ENCODE measurements at regions not wholly inside any gene's neighbourhood (a gene's known extent, or its start where the extent isn't known, plus 50 kb on each side); places are given as distances from the start of the nearest gene placed in this dataset.
"Not testable (repeated sequence)": the region's sequence is repeated elsewhere in the genome, so short reads cannot be mapped to it uniquely, and the experiment has no call there.

- no peaks in the 10 kb centered on the region for H3K79me2 ChIP-seq (ENCODE audit: control insufficient read depth, insufficient read depth, low read length)
- no peaks in the 10 kb centered on the region for H3K9me3 ChIP-seq (ENCODE audit: control insufficient read depth, low read depth, low read length)
- H2AFZ ChIP-seq (ENCODE audit: control insufficient read depth, low read length), result no peak overlapping the region
- TF ChIP-seq CTCF (optimal IDR thresholded peaks at IDR 0.05 in 1 of 3, IDR thresholded peaks at IDR 0.05 in 1 of 3, conservative IDR thresholded peaks at IDR 0.05 in 1 of 3; ENCODE audit: extremely low read depth in 1 of 3, insufficient read depth in 2 of 3, low read length in 3 of 3) (no peak), EZH2 (IDR thresholded peaks at IDR 0.05; ENCODE audit: low read length) (no peak)
- no peak for DNase-seq (ENCODE audit: low read depth, low spot score)
- no peak for FAIRE-seq
- H3K4me1 ChIP-seq (ENCODE audit: control insufficient read depth, extremely low read depth, insufficient read depth, low read length), result no peaks in the 10 kb centered on the region
- no peaks in the 10 kb centered on the region for H3K9me1 ChIP-seq (ENCODE audit: control insufficient read depth, extremely low read depth, insufficient read depth, low read length)
- no peaks in the 10 kb centered on the region for H3K27me3 ChIP-seq (ENCODE audit: control insufficient read depth, extremely low read depth, insufficient read depth, low read length)
- H3K9ac ChIP-seq (ENCODE audit: control insufficient read depth, extremely low read depth, insufficient read depth, low read length), result no peak overlapping the region
- H4K20me1 ChIP-seq (ENCODE audit: control insufficient read depth, extremely low read depth, insufficient read depth, low read length), result no peaks in the 10 kb centered on the region
- dilution Hi-C loops (cut with MboI; ENCODE audit: extremely low pct_ligation_motif_present, low sequenced_read_pairs), result no loop called here
- H3K36me3 ChIP-seq (ENCODE audit: control insufficient read depth in 2 of 2, extremely low read depth in 1 of 2, insufficient read depth in 2 of 2, low read length in 2 of 2), result no peaks in the 10 kb centered on the region
- H3K4me2 ChIP-seq (ENCODE audit: control insufficient read depth, extremely low read depth, insufficient read depth, low read depth, low read length), result no peak overlapping the region
- H3K27ac ChIP-seq (ENCODE audit: control insufficient read depth, insufficient read depth, low read length), result no peak overlapping the region
- H3K4me3 ChIP-seq (ENCODE audit: control insufficient read depth in 2 of 3, extremely low read depth in 1 of 3, insufficient read depth in 2 of 3, low read depth in 1 of 3, low read length in 3 of 3), result no peak overlapping the region
Measured at GRCh38 chr5:166926138-166926537, 1365.3 kb upstream of the WWC1 start.

- H2AFZ ChIP-seq (ENCODE audit: control insufficient read depth, low read length); FAIRE-seq; dilution Hi-C loops (cut with MboI; ENCODE audit: extremely low pct_ligation_motif_present, low sequenced_read_pairs): not testable (repeated sequence)
Measured at GRCh38 chr5:166926806-166927475, 1364.5 kb upstream of the WWC1 start.

GRCh38 chr5:166936351-166936750, 1355.1 kb upstream of the WWC1 start:
- Histone ChIP-seq H4K20me1 (ENCODE audit: control insufficient read depth, extremely low read depth, insufficient read depth, low read length) (no peaks in the 10 kb centered on the region), H3K9me1 (ENCODE audit: control insufficient read depth, extremely low read depth, insufficient read depth, low read length) (no peaks in the 10 kb centered on the region), H3K4me2 (ENCODE audit: control insufficient read depth, extremely low read depth, insufficient read depth, low read depth, low read length) (no peak overlapping the region), H2AFZ (ENCODE audit: control insufficient read depth, low read length) (no peak overlapping the region), H3K36me3 (ENCODE audit: control insufficient read depth in 2 of 2, extremely low read depth in 1 of 2, insufficient read depth in 2 of 2, low read length in 2 of 2) (no peaks in the 10 kb centered on the region), H3K4me1 (ENCODE audit: control insufficient read depth, extremely low read depth, insufficient read depth, low read length) (no peaks in the 10 kb centered on the region), H3K9ac (ENCODE audit: control insufficient read depth, extremely low read depth, insufficient read depth, low read length) (no peak overlapping the region), H3K4me3 (ENCODE audit: control insufficient read depth in 2 of 3, extremely low read depth in 1 of 3, insufficient read depth in 2 of 3, low read depth in 1 of 3, low read length in 3 of 3) (no peak overlapping the region), H3K79me2 (ENCODE audit: control insufficient read depth, insufficient read depth, low read length) (no peaks in the 10 kb centered on the region), H3K27me3 (ENCODE audit: control insufficient read depth, extremely low read depth, insufficient read depth, low read length) (no peaks in the 10 kb centered on the region), H3K27ac (ENCODE audit: control insufficient read depth, insufficient read depth, low read length) (no peak overlapping the region), H3K9me3 (ENCODE audit: control insufficient read depth, low read depth, low read length) (no peaks in the 10 kb centered on the region)
- dilution Hi-C loops (cut with MboI; ENCODE audit: extremely low pct_ligation_motif_present, low sequenced_read_pairs), result no loop called here
- TF ChIP-seq EZH2 (IDR thresholded peaks at IDR 0.05; ENCODE audit: low read length), result no peak
- no peak for TF ChIP-seq CTCF (optimal IDR thresholded peaks at IDR 0.05 in 1 of 3, IDR thresholded peaks at IDR 0.05 in 1 of 3, conservative IDR thresholded peaks at IDR 0.05 in 1 of 3; ENCODE audit: extremely low read depth in 1 of 3, insufficient read depth in 2 of 3, low read length in 3 of 3)
- DNase-seq (ENCODE audit: low read depth, low spot score) (no peak), FAIRE-seq (no peak)

More at GRCh38 chr5:166926806-166927475, 1364.5 kb upstream of the WWC1 start:
- DNase-seq (ENCODE audit: low read depth, low spot score); H3K36me3 ChIP-seq (ENCODE audit: control insufficient read depth in 2 of 2, extremely low read depth in 1 of 2, insufficient read depth in 2 of 2, low read length in 2 of 2); H3K9me1 ChIP-seq (ENCODE audit: control insufficient read depth, extremely low read depth, insufficient read depth, low read length); H3K4me1 ChIP-seq (ENCODE audit: control insufficient read depth, extremely low read depth, insufficient read depth, low read length); H3K27me3 ChIP-seq (ENCODE audit: control insufficient read depth, extremely low read depth, insufficient read depth, low read length); H3K4me2 ChIP-seq (ENCODE audit: control insufficient read depth, extremely low read depth, insufficient read depth, low read depth, low read length); H3K4me3 ChIP-seq (ENCODE audit: control insufficient read depth in 2 of 3, extremely low read depth in 1 of 3, insufficient read depth in 2 of 3, low read depth in 1 of 3, low read length in 3 of 3); H3K79me2 ChIP-seq (ENCODE audit: control insufficient read depth, insufficient read depth, low read length); H4K20me1 ChIP-seq (ENCODE audit: control insufficient read depth, extremely low read depth, insufficient read depth, low read length); H3K9me3 ChIP-seq (ENCODE audit: control insufficient read depth, low read depth, low read length); H3K9ac ChIP-seq (ENCODE audit: control insufficient read depth, extremely low read depth, insufficient read depth, low read length); H3K27ac ChIP-seq (ENCODE audit: control insufficient read depth, insufficient read depth, low read length): not testable (repeated sequence)

Data from keratinocyte (primary cell).